ENCODE measurements at regions not wholly inside any gene's neighbourhood (a gene's known extent, or its start where the extent isn't known, plus 50 kb on each side); places are given as distances from the start of the nearest gene placed in this dataset.

- ATAC-seq, result no peak
- DNase-seq (ENCODE audit: low spot score), result no peak
- Histone ChIP-seq H3K9me2 (ENCODE audit: insufficient read depth) (peaks cover 6% of the 10 kb centered on the region), H3K27me3 (ENCODE audit: insufficient read depth) (no peaks in the 10 kb centered on the region), H3K79me2 (replicated peaks; ENCODE audit: insufficient read depth) (no peaks in the 10 kb centered on the region), H3K4me1 (ENCODE audit: insufficient read depth) (no peaks in the 10 kb centered on the region), H3F3A (replicated peaks; ENCODE audit: low read depth) (no peaks in the 10 kb centered on the region), H3K4me2 (no peak overlapping the region), H3K27ac (ENCODE audit: low read depth) (no peak overlapping the region), H3K4me3 (no peak overlapping the region), H2AFZ (peak overlapping the region; percentile 28; the same call in 1 of the 2 replicates), H3K36me3 (ENCODE audit: insufficient read depth) (no peaks in the 10 kb centered on the region), H4K20me1 (replicated peaks; ENCODE audit: insufficient read depth) (no peaks in the 10 kb centered on the region)
- Mint-ChIP-seq H3K27ac (peak overlapping the region; percentile 45; the same call in 1 of the 2 replicates), H3K4me3 (no peak overlapping the region), H3K36me3 (ENCODE audit: low read depth) (no peaks in the 10 kb centered on the region), H3K9me3 (no peaks in the 10 kb centered on the region), H3K4me1 (peaks cover 3% of the 10 kb centered on the region; the same call in 1 of the 3 replicates), H3K27me3 (ENCODE audit: insufficient read depth, low read depth, poor library complexity) (peaks cover 5% of the 10 kb centered on the region)
- no peak for TF ChIP-seq CTCF (conservative IDR thresholded peaks at IDR 0.05; ENCODE audit: low read depth in 2 of 2)
These were observed 616.9 kb downstream of the ZIC1 start for GRCh38 chr3:148026009-148026588.

- H3K27me3 ChIP-seq (ENCODE audit: insufficient read depth), result no peaks in the 10 kb centered on the region
- no peak overlapping the region for H3K4me2 ChIP-seq
- ATAC-seq (no peak), DNase-seq (ENCODE audit: low spot score) (no peak)
- H3K79me2 ChIP-seq (replicated peaks; ENCODE audit: insufficient read depth), result no peaks in the 10 kb centered on the region
- no peaks in the 10 kb centered on the region for H3K4me1 ChIP-seq (ENCODE audit: insufficient read depth)
- Mint-ChIP-seq H3K4me3 (no peak overlapping the region), H3K27me3 (ENCODE audit: insufficient read depth, low read depth, poor library complexity) (peaks cover 3% of the 10 kb centered on the region), H3K36me3 (ENCODE audit: low read depth) (no peaks in the 10 kb centered on the region), H3K9me3 (no peaks in the 10 kb centered on the region), H3K27ac (no peak overlapping the region), H3K4me1 (peaks cover 3% of the 10 kb centered on the region; the same call in 1 of the 3 replicates)
- H3F3A ChIP-seq (replicated peaks; ENCODE audit: low read depth), result no peaks in the 10 kb centered on the region
- no peaks in the 10 kb centered on the region for H4K20me1 ChIP-seq (replicated peaks; ENCODE audit: insufficient read depth)
- H3K4me3 ChIP-seq, result no peak overlapping the region
- H3K36me3 ChIP-seq (ENCODE audit: insufficient read depth), result no peaks in the 10 kb centered on the region
- no peak overlapping the region for H2AFZ ChIP-seq
- no peaks in the 10 kb centered on the region for H3K9me2 ChIP-seq (ENCODE audit: insufficient read depth)
- no peak overlapping the region for H3K27ac ChIP-seq (ENCODE audit: low read depth)
- TF ChIP-seq STAT1 (IDR thresholded peaks at IDR 0.05; ENCODE audit: unreplicated experiment), result no peak
- no peak for TF ChIP-seq JUNB (IDR thresholded peaks at IDR 0.05; ENCODE audit: unreplicated experiment)
- no peak for TF ChIP-seq ETS1 (IDR thresholded peaks at IDR 0.05)
- TF ChIP-seq CTCF (conservative IDR thresholded peaks at IDR 0.05; ENCODE audit: low read depth in 2 of 2), result no peak
- no peak for TF ChIP-seq ZNF114 (CRISPR knock-in tag; IDR thresholded peaks at IDR 0.05)
- TF ChIP-seq ZNF462 (CRISPR knock-in tag; IDR thresholded peaks at IDR 0.05), result no peak
- TF ChIP-seq ZNF331 (CRISPR knock-in tag; IDR thresholded peaks at IDR 0.05; ENCODE audit: low read depth), result no peak
These were observed 621.8 kb downstream of the ZIC1 start for GRCh38 chr3:148030975-148031374.

All from GM23338 (cell line).